Mucosa of gallbladder (tissue), 1 donor: ENCODE measurements at regions not wholly inside any gene's neighbourhood (a gene's known extent, or its start where the extent isn't known, plus 50 kb on each side); places are given as distances from the start of the nearest gene placed in this dataset.

ENCODE experiments used
- DNase-seq: peaks from one replicate; pipeline ENCODE4 v3.0.0-alpha.2; 2020; ENCODE audit warnings: low spot score
- donor health status: DM: no; HTN: no; CAD: no.

DNA sequence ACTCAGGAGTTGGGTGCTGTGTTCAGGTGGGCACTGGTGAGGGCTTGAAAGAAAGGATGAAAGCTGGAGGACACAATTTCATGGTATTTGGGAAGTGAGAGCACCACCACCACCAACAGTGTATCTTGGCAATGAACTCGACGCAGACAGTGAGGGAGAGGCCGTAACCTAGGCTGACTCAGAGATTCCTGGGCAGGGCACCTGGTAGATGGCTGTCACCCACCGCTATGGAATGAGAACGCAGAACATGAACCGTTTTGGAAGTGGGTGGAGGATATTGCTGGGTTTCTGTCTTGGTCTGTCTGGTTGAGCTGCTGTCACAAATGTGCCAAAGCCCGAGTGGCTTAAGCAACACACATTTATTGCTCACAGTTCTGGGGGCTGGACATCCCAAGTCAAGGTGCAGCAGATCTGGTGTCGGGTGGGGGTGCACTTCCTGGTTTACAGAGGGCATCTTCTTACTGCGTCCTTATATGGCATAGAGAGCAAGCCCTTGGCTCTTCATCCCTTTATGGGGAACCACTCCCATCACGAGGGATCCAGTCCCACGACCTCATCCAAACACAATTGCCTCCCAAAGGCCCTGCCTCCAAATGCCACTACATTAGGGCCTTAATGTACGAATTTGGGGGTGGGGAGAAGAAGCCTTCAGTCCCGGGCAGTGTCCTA is 246.3 kb downstream of the SIPA1L2 start:
- no peak for DNase-seq

DNA sequence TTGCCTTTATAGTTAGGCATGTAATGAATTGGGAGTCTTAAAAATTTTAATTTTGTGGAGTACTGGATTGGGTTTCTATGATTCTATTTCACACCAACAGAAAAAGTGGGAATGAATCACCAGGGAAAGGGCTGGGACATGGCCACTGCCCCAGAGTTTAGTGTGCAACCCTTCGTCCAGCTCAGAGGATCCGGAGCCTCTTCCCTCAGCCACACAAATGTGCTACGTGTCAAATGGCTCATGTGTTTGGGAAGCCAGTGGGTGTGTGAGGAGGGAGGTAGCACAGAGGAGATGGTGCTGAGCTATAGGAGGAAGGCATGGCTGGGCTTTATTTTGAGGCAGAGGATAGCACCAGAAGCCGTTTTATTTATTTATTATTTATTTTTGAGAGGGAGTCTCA is 247.3 kb downstream of the SIPA1L2 start:
- DNase-seq = no peak

DNA sequence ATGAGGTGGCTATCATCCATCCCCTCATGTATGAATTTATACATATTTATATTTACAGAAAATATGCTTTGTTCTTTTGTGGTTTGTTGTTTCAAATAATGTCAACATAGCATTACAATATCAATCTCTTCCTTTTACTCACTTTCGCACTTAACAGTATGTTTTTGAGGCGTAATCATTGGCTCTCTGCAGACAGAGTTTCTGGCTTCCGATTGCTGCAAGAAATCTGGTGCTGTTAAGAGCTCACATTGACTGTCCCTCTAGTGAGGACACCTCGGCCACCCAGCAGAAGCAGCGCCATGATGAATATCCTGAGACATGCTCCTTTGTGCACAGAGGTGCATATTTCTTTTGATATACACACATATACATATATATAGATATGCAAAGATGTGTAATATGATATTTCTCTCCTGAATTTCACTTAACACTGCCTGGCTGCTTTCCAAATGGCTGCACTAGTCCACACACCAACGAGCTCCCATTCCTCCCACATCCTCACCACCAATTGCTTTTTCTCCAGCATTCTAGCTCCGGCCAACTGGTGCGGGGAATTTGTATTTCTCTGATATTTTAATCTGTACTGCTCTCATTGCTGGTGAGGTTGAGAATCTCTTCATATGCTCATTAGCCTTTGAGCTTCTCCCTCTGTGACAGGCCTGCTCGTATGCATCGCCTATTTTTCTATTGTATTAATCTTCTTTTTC is 248.4 kb downstream of the SIPA1L2 start:
- no peak for DNase-seq

DNA sequence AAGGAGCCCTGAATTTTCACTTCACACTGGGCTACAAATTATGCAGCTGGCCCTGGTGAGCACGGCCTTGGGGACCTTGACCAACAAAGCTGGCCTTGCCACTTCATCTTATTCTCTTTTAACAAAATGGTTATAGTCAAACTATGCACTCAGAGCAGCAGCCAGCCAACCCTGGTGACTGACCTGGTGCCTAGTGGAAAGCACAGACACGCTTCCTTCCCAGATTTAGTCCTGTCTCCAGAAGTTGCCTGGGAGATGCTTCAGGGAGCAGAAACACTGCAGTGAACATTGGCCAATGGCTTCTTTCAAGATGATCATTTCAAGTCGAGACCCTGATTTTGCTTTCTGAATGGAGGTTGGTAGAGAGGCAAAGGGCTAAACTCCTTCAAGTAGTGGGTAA is 249.3 kb downstream of the SIPA1L2 start:
- no peak for DNase-seq

DNA sequence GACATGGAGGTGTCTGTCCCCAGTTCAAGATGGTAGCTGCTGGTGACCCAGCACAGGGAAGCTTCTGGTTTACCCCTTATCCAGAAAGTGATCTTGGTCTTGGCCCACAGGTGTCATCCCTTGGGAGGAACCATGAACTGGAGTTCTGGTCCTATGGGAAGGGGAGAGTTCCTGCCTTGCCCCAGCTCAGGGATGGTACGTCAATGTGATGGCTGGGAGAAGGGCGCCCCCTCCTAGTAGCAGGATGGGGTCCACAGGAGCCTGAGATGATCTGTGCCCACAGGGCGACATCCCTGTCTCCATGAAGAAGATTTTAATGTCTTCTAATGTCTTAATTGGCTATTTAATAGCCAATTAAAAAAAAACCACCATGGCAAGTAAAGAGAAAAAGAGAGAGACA is 249.8 kb downstream of the SIPA1L2 start:
- DNase-seq = no peak

DNA sequence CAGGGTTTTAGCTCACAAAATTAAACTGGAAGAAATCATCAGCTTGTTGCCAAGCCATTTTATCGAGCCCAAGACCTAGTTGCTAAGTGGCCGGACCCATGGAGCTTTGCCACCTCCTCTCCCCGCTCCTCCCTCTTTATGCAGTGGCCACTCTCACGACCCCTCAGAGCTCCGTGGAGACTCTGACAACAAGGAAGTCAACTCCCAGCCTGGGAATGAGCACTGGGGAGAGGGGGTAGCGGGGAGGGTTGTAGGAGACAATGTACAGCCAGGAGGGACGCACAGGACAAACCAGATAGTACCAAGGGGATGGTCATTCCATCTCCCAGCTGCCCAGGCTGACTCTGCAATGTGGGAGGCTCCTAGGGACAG is 250.9 kb downstream of the SIPA1L2 start:
- no peak for DNase-seq

DNA sequence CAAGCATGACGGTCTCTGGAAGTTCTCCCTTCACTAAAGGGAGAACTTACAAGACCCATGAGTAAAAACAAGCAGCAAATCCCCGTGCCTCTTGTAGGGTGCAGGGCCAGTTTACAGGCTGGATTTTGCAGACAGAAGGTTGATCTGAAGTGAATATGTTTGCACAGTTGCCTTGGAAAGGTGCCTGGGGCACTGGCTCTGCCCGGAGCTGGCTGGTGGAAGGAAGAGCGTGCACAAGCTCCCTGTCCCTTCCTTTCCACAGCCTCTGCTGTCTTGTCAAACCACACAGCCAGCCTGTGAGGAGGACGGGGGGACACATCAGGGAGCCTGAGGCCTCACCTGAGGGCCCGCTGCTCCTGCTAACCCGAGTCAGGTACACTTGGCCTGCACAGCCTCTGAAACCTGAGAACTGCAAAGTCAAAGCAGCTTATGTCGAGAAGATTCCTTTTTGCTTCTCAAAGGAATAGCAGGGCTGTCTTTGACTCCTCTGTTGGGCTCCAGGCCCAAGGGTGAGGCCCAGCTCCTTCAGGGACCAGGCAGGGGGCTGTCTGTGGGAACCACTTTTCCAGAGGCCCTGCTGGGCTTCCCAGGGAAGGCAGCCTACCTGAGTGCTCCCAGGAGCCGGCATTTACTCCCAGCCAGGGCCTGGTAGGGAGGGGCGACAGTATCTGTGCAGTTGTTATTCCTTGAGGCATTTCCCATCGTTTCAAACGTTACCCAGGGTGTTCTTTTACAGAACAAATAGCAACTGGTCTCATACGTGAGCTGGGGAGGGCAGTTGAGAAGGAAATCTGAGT is 251.5 kb downstream of the SIPA1L2 start:
- DNase-seq = no peak

- no peak for DNase-seq
Observed at GRCh38 chr1:232377494-232377770, 252.5 kb downstream of the SIPA1L2 start.

DNA sequence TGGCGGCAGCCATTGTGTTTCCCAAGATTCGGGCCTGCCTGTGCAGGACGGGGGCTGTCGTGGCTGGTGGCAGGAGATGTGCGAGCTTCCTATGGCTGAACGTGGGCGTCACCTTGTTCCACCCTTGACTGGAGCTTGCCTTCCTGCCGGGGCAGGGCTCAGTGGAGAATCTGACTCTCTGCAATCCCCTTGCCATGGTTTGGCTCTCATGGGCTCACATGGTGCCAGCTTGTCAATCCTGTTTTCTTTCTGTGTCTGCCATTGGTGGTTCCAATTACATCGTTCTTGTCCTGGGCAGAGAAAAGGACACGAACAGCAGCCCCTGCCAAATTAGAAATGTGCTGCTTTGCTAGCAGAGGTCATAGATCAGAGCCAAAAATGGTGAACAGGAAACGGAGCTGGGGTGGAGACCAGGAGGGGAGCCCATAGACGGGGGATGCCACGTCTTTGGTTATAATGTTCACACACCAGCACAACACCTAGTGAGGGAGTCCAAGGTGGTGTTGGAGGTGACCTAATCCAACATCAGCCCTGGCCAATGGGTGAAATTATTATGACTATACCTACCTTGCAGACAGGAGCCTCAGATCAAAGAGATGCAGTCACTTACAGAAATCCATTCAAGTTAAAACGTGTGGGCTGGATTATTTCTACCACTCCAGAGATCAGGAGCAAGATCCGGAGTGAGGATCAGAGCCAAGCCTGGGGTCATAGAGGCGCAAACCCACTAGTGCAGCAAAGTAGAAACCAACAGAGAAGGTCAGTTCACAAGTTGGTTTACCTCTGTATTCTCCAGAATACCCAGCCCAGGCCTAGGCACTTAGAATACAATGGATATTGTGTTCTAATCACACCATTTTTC is 253.1 kb downstream of the SIPA1L2 start:
- no peak for DNase-seq

DNA sequence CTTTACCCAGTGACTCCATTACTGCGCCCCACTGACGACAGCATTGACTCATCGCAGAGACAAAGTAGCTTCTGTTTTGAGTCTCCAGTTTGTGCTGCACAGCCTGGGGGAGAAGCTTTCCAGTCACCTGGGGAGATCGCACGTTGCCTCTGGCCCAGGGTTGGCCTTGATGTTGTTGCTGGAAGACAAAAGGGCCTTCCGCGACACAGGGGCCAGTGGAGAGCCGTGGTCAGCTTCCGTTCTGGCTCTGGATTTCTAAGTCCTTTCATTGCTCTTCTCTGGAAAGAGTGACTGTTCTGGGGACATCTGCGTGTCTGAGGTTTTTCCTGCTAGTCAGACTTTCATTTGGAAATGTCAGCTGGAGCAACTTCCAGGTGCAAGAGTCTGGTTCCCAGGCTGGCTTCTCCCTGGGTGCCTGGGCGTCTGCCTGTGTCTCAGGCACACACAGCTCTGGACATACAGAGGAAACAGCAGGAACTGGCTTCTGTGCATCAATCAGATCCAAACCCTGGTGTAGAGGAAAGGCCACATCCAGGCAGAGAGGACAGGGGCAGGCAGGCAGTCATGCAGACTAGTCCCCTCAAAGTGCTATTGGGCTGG is 257.0 kb downstream of the SIPA1L2 start:
- DNase-seq = no peak

DNA sequence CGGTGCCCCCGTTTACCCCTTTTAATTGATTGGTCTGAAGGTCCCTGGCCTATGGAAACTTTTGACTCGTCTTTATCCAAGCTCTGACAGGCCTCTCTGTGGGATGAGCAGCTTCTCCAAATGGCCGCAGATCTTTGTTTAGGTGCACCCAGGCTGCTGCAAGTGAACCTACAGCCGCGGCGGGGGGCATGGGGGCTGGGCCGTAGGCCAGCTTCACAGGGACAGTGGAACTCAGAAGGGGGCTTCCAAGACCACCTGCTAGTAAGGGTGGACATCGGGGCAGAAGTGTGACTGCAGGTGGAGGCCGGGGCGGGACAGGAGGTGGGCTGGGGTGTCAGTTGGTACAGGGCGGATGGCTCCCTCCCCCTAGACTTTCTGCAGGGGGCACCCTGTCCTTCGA is 257.5 kb downstream of the SIPA1L2 start:
- no peak for DNase-seq

DNA sequence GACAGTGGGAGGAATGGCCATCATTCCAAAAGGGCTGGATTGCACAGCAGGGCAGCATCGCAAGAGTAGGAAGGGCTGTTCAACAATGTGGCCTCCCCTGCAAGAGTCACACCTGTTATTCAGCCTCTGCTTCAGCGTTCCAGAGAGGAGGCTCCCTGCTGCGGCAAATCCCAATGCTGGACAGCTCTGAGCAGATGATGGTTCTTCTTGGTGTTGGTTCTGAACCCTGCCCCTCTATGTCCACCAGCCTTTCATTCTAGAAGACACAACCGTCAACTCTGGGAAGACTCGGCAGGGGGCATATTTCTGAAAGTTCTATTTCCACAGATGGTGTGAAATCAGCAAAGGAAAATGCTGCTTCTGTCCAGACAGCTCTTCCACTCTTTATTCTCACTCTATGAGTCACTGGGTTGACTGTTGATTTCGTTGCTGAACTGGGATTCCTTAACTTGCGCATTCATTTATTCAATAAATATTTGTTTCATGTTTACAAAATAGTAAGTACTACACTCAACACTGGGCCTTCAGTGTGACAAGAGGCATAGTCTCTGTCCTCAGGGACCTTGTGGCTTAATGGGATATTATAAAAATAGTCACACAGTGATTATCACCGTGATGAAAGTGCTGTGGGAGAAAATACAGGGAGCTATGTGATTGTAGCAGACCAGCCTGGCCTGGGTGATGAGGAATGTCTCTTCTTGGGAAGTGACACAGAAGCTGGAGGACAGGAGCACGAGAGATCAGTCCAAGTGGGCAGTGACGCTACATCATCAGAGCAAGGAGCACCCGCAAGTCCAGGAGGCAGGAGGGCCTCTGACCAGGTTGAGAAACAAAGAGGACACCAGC is 260.3 kb downstream of the SIPA1L2 start:
- DNase-seq = no peak

- DNase-seq = no peak
Observed at GRCh38 chr1:232368821-232369321, 261.1 kb downstream of the SIPA1L2 start.

GRCh38 chr1:232367293-232367692 is 262.6 kb downstream of the SIPA1L2 start:
- no peak for DNase-seq

DNA sequence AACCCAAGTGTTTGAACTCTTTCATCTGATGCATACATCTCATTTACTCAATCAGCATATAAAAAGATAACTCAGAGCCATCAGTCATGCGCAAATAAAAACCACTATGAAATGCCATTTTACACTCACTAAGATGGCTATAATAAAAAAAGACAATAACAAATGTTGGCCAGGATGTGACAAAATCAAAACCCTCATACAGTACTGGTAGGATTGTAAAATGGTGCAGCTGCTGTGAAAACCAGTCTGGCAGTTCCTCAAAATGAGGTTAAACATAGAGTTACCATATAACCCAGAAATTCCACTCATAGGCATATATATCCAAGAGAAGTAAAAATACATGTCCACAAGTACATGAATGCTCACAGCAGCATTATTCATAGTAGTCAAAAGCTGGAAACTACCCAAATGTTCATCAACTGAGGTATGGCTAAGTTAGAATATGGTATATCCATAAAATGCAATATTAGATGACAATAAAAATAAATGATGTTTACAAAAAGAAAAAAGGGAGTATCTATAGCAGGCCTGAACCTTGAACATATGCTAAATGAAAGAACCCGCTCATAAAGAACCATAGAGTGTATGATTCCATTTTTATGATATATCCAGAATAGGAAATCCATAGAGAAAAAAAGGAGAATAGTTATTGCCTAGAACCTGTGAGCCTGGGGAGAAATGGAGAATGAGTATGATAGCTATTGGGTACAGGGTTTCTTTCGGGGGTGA is 265.1 kb downstream of the SIPA1L2 start:
- no peak for DNase-seq

GRCh38 chr1:232363008-232363407 is 266.9 kb downstream of the SIPA1L2 start:
- no peak for DNase-seq

- no peak for DNase-seq
Observed at GRCh38 chr1:232357416-232357815, 272.5 kb downstream of the SIPA1L2 start.

DNA sequence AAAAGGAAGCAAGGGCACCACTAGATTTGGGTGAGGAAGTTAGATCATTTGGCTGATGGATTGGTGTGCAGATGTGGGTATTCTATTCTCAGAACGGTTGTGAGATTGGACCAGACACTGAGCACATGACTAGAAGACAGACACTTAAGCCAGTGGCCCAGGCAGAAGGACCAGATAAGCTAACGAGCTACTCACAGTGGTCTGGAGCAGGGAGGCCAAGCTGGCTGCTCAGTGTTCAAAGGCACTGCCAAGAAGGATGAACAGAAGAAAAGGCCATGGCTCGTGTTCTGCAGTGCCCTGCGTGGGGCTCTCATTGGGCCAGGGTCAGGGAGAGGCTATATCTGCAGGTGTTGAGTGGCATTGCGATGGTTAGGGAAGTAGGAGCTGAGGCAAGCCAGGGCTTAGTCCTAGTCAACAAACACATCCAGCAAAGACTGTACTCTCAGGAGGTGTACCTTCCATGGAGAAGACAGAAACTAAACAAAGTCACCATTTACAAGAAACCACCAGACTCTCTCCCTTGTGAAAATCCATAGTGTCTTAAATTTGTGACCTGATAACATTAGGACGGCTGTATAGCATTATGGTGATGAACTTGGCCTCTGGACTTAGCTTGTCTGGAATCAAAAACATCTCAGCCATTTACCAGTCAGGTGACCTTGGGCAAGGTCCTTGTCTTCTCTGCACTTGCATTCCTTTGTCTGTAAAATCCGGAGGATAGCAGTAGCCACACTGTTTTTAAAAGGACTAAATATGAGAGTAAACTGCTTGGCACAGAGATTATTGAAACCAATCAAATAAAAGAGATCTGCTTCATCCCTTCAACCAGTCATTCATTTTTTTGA is 274.5 kb downstream of the SIPA1L2 start:
- no peak for DNase-seq

- no peak for DNase-seq
Observed at GRCh38 chr1:232353001-232353400, 276.9 kb downstream of the SIPA1L2 start.
